8988T (cell line): ENCODE measurements at regions not wholly inside any gene's neighbourhood (a gene's known extent, or its start where the extent isn't known, plus 50 kb on each side); places are given as distances from the start of the nearest gene placed in this dataset.
"Not testable (repeated sequence)": the region's sequence is repeated elsewhere in the genome, so short reads cannot be mapped to it uniquely, and the experiment has no call there.

Source experiments
- DNase-seq: peaks from one replicate; pipeline ENCODE4 v3.0.0; 2011

GRCh38 chr1:96865731-96866685, 144.4 kb downstream of the PTBP2 start:
- no peak for DNase-seq

DNA sequence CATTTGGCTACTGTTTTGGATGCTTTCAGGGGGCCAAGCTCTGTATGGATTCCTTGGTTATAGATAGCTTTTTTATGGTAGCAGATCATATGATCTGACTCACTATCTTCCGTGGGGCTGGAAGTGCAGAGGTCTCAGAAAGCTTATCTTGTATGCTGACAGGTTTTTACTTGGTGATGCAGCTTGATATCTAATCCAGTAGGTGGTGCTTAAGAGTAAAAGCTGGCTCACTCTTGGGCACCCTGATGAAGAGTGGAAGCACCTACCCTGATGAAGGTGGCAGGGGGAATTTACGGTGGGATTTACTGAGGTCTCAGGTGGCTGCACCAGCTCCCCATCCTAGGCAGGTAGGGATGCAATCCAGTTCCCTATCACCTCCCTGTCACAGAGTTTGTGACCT, 151.2 kb downstream of the PTBP2 start:
- no peak for DNase-seq

- DNase-seq = no peak
Measured at GRCh38 chr1:96878640-96879039, 157.1 kb downstream of the PTBP2 start.

GRCh38 chr1:96880626-96881025, 159.0 kb downstream of the PTBP2 start:
- no peak for DNase-seq

DNA sequence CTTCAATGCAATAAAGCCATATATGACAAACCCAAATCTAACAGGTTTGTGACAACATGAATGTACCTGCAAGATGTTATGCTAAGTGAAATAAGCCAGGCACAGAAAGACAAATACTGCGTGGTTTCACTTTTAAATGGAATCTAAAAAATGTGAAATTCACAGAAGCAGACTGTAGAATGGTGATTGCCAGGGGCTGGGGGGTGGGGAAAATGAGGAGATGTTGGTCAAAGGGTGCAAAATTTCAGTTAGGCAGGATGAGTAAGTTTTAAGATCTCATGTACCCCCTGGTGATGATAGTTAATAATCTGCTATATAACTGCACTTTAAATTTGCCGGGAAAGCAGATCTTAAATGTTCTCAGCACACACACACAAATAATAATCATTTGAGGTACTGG, 160.5 kb downstream of the PTBP2 start:
- no peak for DNase-seq

GRCh38 chr1:96886474-96886873, 164.9 kb downstream of the PTBP2 start:
- DNase-seq = no peak

DNA sequence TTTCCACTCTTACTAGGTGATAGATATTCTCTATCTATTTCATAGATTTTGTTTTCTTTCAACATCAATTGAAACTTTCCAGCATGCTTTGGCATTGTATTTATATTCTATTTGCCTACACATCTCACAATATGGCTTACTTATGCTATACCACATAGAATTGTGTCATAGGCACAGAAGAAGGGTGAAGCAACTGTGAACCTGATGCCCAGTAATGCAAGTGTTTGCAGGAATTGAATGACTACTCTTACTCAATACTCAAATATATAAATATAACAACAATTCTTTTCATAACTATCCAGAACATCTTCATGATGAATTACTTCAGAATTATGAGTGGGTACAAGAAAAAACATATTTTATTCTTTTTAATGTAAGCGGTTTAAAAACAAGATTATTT, 165.9 kb downstream of the PTBP2 start:
- DNase-seq = no peak

DNA sequence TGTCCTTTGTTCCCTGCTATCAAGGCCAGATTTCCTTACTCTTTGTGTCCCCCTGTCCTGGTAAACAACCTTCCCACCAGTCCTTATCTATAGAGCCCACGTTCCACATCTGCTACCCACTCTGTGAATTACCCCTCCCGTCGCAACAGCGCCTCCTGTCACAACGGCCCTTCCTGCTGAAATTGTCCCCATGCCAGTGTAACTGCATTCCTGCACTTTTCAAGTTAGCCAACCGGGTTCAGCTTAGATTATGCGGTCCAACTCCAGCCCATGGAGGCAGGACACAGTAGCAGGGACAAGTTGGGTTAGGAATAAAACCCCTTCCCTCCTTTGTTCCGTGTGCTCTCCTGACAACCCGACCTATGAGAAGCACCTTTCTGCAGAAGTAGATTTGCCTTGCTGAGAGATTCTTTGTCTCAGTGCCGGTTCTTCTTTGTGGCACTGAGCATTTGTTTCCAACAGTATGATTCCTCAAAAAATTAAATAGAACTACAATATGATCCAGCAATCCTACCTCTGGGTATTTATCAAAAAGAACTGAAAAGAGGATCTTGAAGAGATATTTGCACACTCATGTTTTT, 180.3 kb downstream of the PTBP2 start:
- no peak for DNase-seq

DNA sequence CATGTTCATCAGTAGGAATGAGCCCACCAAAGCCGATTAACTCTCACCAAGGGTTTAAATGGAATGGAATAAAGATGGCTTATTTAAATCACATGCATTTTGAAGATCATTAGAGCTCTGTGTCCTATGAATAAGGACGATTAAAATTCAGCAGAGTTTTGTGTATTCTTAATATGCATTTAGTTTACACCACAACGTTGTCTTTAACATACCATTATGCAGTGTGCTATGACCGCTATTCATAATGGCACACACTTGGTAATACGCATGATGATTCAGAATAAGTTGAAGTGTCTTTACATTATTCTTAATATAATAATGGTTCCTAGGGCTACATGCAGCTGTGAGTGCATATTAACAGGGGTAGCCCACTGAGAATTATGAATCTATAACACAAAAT, 190.7 kb downstream of the PTBP2 start:
- DNase-seq = no peak

- not testable (repeated sequence) for DNase-seq
Measured at GRCh38 chr1:96915701-96916100, 194.1 kb downstream of the PTBP2 start.

DNA sequence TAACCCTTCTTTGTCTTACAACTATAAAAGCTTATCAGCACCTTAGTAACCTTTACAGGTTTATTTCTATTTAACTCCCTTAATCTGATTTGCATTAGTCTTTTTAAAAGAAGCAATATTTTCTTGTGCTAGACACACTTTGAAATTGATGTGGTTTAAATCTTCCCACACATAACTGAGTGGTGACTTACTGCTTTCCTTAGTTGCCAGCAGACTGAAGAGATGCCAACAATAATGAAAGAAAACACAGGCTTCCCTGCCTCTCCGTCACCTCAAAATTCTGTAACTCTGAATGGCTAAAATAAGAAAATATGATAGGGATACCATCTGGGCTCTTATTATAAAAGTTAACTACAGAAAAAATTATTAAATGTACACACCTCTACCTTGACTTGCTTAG, 196.8 kb downstream of the PTBP2 start:
- no peak for DNase-seq

GRCh38 chr1:96922181-96922580, 200.6 kb downstream of the PTBP2 start:
- DNase-seq = no peak

DNA sequence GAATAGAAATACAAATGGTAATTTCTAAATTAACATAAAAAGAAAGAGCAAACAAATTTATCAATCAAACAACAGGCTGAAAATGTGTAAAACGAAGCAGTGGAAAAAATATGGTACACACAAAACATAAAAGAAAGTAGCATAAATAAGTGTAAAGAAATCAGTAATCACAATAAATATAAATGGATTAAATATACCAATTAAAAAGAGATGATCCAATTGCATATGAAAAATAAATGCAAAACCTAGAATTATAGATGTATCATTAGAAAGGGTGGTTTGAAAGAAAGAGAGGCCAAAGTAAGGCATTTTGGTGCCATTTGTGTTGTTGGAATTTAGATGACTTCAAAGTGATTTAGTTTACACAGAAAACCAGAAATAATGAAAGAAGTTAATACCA, 202.2 kb downstream of the PTBP2 start:
- DNase-seq = no peak

DNA sequence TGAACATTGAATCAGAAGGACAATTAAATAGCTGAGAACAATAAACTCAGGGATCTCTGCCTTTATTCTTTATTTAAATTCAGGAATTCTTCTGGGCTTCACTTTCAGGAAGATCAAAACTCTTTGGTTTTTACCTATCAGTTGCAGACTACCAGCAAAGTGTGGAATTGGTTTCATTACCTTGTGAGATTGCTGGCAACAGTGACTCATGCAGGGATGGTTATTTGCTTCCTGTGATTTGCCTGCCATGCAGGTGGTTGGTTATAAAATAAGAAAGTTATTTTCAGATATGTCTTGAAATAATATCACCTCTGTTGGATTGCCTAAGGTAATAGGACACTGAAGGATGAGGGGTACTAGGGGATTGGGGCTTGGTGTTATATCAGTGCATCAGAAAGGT, 204.6 kb downstream of the PTBP2 start:
- no peak for DNase-seq

GRCh38 chr1:96927125-96927524, 205.5 kb downstream of the PTBP2 start:
- DNase-seq = no peak

DNA sequence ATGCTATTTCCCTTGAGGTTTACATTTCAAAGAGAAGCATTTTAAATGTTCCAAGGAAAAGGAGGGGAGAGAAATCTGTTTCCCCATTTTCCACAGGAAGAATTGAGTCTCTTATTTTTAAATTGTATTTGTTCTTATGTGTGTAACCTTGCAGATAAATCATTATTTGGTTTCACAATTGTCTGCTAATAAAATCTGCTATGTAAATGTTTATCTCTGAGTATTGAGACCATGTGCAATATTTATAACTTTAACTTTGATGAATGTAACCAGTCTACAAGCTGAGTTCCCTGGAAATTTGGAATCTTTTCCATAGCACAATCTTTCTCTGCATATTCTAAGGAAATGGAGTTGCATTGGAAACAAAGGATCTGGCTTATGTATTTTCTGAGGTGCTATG, 209.6 kb downstream of the PTBP2 start:
- DNase-seq = no peak

GRCh38 chr1:96934282-96934681, 212.7 kb downstream of the PTBP2 start:
- DNase-seq = no peak

GRCh38 chr1:96944432-96945092, 223.0 kb downstream of the PTBP2 start:
- no peak for DNase-seq

- no peak for DNase-seq
Measured at GRCh38 chr1:96945509-96946084, 224.0 kb downstream of the PTBP2 start.

DNA sequence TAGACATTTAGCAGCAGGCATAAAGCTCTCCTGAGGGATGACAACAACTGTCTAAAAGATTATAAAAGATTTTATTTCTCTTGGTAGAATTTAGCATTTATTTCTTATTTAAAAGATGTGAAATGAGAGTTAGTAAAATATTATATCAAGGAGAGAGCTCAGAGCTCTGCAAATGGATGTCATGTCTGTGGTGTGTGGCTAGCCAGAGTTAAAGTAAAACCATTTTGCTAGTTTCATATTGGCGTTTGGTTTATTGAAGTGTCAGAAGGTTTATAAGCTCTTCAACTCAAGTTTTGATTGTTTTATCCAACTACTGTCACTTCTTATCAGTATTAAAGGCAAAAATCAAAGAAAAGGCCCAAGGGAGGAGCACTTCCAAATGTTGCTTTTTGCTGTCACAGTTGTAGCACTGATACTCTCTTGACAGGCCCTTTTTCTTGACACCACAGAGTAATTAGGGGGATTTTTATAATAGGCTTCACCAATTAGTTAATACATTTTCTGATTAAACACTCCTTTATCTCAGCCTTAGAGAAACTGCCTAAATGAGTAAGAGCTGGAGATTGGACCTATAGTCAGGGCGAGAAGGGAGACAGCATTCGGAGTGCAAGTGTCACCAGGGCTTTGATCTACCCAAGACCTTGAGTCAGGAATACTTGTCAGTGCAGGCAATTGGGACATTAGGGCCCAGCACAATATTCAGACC, 233.9 kb downstream of the PTBP2 start:
- DNase-seq = no peak

DNA sequence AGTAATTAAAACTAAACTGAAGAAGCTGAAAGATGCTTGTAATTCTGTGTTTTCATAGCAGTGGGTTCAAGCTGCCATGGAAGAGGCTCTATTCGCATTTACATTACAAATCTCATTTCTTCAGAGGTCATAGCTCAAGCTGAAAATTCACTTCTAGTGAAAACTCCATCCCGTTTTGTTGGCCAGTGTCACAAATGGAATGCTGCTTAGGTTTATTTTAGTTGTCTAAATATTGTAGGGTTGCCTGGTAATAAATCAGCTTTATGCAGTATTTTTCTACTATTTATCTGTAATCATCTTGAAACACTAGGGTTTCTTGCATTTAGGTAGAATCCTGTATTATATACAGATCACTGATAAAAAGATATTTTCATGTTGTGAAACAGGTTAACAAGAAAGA, 240.6 kb downstream of the PTBP2 start:
- DNase-seq = no peak

- DNase-seq = no peak
Measured at GRCh38 chr1:96962751-96963211, 241.2 kb downstream of the PTBP2 start.

- no peak for DNase-seq
Measured at GRCh38 chr1:96964761-96965160, 243.2 kb downstream of the PTBP2 start.
